Activated T-cell treated with anti-CD3 and anti-CD28 coated beads for 24 hours (primary cell): ENCODE measurements at regions not wholly inside any gene's neighbourhood (a gene's known extent, or its start where the extent isn't known, plus 50 kb on each side); places are given as distances from the start of the nearest gene placed in this dataset.
"Not testable (repeated sequence)": the region's sequence is repeated elsewhere in the genome, so short reads cannot be mapped to it uniquely, and the experiment has no call there.

Experiments
- DNase-seq: peaks from one replicate; pipeline ENCODE4 v3.0.0-alpha.2; 2020; ENCODE audit warnings: low read depth

- DNase-seq, result no peak
Measured at GRCh38 chr20:48041078-48041780, 255.9 kb upstream of the SULF2 start.

- DNase-seq, result no peak
Measured at GRCh38 chr20:48040491-48040890, 255.2 kb upstream of the SULF2 start.

- DNase-seq, result no peak
Measured at GRCh38 chr20:48040051-48040450, 254.8 kb upstream of the SULF2 start.

- no peak for DNase-seq
Measured at GRCh38 chr20:48039514-48039913, 254.2 kb upstream of the SULF2 start.

GRCh38 chr20:48038713-48039112 lies 253.4 kb upstream of the SULF2 start:
- DNase-seq, result no peak

GRCh38 chr20:48037798-48038197 lies 252.5 kb upstream of the SULF2 start:
- not testable (repeated sequence) for DNase-seq

GRCh38 chr20:48035961-48036731 lies 250.9 kb upstream of the SULF2 start:
- no peak for DNase-seq

- no peak for DNase-seq
Measured at GRCh38 chr20:48034751-48035150, 249.5 kb upstream of the SULF2 start.

GRCh38 chr20:48033005-48033404 lies 247.7 kb upstream of the SULF2 start:
- DNase-seq, result not testable (repeated sequence)

- DNase-seq, result no peak
Measured at GRCh38 chr20:48031122-48031521, 245.8 kb upstream of the SULF2 start.

GRCh38 chr20:48026981-48027592 lies 241.8 kb upstream of the SULF2 start:
- DNase-seq, result no peak

GRCh38 chr20:48025661-48026060 lies 240.4 kb upstream of the SULF2 start:
- no peak for DNase-seq

GRCh38 chr20:48025051-48025515 lies 239.8 kb upstream of the SULF2 start:
- no peak for DNase-seq

- DNase-seq, result no peak
Measured at GRCh38 chr20:48024539-48024938, 239.3 kb upstream of the SULF2 start.

GRCh38 chr20:48020696-48021095 lies 235.4 kb upstream of the SULF2 start:
- not testable (repeated sequence) for DNase-seq

- DNase-seq, result no peak
Measured at GRCh38 chr20:48019940-48020339, 234.7 kb upstream of the SULF2 start.

- DNase-seq, result no peak
Measured at GRCh38 chr20:48019496-48019895, 234.2 kb upstream of the SULF2 start.

GRCh38 chr20:48018851-48019250 lies 233.6 kb upstream of the SULF2 start:
- not testable (repeated sequence) for DNase-seq

- no peak for DNase-seq
Measured at GRCh38 chr20:48017992-48018391, 232.7 kb upstream of the SULF2 start.

GRCh38 chr20:48017509-48017908 lies 232.2 kb upstream of the SULF2 start:
- DNase-seq, result no peak

GRCh38 chr20:48015943-48016723 lies 230.9 kb upstream of the SULF2 start:
- DNase-seq, result no peak
